ENCODE measurements at regions not wholly inside any gene's neighbourhood (a gene's known extent, or its start where the extent isn't known, plus 50 kb on each side); places are given as distances from the start of the nearest gene placed in this dataset.

DNA sequence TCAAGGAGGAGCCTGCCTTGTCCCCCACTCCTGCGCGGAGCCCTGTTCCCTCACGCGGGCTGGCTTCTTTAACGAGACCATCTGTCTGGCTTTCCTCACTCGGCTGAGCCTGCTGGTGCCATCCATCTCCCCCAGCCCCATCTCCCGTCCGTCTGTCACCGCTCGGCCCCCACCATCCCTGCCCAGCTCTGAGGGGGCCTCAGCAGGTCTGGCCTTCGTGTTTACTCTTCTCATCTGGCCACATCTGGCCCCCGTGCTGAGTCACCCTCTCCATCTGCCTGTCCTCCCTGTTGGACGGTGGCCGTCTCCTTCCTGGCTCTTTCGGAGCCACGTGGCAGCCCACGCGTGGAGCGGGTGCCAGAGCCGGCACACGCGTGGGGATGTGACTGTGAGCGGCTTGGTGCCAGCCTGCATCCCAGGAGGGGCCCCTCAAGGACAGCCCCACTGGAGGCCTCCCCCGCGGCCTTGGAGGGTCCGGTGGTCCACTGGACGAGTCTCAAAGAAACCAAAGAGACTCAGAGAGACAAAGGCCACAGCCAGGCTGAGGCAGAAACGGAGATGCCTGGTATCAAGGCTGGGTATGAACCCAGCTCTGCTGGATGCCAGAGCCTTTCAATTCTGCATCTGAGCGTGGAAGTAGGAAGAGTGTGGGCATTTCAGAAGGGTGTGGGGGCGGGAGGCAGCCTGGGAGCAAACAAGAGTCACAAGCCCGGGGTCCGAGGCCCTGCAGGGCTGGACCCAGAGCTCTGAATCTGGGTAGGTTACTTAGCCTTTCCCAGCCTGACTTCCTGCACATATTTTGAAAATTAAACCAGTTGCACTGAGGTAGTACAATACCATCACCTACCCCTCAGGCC, 76.7 kb upstream of the UNC5A start:
- DNase-seq (ENCODE audit: low spot score): no peak

DNA sequence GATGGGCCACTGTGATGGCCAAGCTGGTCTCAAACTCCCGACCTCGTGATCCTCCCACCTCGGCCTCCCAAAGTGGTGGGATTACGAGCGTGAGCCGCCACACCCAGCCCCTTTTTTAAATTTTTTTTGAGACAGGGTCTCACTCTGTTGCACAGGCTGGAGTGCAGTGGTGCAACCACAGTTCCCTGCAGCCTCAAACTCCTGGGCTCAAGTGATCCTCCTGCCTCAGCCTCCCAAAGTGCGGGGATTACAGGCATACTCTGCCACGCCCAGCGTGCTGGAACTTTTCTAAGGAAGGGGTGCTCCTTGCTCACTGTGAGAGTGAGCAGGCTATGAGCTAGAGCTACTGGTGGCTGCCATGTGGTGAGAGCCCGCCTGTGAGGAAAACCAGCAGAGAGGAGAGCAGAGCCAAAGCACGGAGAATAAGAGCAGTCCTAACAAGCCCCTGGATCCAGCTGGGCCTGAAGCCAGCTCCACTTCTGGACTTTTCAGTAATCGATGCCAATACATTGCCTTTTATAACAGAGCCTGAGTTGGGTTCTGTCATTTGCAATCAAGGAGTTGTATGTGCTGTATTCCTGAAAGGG, 75.5 kb upstream of the UNC5A start:
- DNase-seq (ENCODE audit: low spot score): no peak

- no peak for DNase-seq (ENCODE audit: low spot score)
Measured at GRCh38 chr5:176735383-176736265, 74.7 kb upstream of the UNC5A start.

DNA sequence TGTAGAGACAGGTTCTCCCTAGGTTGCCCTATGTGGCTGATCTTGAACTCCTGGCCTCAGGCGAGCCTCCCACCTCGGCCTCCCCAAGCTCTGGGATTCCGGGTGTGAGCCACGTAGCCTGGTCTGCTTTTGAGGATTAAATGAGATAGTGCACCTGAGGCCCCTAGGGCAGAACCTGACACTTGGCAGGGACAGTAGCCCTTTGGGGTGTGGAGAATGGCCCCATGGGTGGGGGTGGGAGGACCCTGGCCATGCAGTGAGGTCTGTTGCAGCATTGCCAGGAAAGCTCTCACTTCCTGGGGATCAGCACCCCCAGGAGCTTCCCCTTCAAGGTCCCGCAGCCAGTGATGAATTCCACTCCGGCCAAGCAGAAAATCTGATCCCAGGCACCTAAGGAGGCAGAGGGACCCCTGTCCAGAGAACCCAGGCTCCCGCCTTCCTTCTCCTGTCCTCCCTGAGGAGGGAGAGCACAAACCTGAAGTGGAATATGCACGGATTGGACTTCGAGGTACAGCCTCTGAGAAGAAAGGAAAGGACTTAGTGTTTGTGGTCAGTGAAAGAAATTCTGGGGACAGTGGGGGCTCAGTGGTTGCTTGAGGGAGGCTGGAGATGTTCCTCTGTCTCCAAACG, 73.9 kb upstream of the UNC5A start:
- no peak for DNase-seq (ENCODE audit: low spot score)

DNA sequence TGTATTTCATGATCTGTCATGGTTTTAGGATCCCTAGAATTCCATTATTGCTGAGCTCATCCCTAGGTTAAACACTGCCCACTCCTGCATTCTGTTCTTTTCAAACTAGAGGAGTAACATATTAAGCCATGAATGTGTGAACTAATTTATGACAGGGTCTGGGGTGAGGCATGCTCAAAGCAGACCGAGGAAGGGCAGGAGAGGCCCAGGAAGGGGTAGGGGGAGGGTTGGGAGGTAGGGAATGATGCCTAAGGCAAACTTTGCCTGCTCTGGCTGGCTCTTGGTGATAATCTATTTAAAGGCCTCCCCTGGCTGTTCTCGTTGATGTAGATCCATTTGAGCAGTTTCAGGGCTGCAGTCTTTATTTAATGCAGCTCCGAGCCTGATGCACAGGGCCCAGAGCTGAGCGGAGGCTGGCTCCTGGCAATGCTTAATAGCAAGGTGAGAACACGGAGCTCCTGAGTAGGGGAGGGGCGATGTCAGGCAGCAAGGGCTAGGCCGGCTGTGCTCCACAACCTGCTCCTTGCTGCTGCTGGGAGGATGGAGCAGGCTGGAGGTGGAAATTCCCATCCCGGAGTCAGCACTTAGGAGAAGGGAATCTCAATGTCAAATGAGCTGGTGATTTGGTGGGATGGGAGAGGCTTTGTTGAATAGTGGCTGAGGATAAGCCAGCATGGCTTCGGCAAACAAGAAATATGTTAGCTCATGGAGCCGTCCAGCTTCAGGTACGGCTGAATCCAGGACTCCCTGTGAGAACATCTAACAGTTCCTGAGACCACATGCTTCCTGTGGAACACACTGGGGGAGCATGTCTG, 73.2 kb upstream of the UNC5A start:
- no peak for DNase-seq (ENCODE audit: low spot score)

DNA sequence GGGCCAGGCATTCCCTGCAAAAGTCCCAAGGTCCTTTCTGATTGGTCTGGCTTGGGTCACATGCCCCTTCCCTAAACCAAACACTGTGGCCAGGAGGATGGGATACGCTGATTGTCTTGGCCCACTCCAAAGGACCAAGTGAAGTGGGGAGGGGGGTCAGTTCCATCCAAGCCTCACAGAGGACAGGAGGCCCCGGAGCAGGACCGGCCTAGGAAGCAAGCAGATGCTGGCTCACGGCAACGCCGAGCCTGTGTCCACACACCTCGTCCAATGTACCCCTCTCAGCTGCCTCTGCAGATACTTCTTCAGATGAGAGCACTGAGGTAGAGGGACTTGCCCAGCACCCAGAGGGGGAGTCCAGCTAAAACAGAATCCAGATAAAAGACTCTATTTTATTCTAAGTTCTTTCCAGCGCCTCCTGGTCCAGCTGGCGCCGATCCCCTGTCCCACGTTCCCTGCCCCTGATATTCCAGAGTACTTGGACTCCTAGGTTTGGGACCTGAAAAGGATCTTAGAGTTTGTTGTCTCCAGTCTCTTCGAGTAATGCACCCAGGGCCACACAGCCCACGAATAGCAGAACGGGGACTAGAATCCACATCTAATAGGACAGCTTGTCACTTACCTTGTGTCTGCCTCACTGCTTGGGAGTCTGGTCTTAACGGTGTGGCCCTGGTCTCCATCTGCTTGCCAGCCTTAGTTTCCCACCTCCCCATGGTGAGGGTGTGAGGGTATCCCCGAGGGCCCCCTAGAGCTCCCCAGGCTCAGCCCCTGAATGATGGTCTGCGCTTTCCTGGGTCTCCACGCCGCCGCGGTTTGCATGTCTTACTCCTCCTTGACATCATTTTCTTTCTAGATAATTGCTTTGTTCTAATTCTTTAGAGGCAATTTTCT, 72.4 kb upstream of the UNC5A start:
- no peak for DNase-seq (ENCODE audit: low spot score)

DNA sequence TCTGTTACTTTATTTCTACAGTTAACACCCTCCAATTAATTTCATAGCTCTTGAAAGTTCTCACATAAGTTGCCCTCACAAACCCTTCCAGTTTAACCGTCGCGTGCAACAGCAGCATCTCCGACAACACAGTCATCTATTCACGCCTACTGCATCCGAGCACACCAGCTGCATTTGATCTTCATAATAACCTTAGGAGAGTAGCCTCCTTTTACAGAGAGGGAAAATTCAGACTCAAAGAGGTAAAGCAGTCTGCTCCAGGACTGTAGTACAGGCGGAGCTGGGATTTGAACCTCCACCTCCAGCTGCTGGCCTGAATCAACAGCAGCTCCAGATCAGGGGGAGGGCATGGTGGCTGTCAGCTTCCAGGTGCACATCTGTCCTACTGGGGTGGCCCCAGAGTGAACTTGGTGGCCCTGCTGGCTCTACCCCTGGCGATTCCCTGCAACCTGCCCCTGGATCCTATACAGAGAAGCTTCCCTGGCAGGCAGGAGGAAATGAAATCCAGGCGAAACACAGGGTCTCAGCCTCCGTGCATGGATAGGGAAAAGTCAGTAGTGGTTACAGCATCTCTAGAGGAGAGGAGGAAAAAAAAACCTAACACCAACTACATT, 71.6 kb upstream of the UNC5A start:
- no peak for DNase-seq (ENCODE audit: low spot score)

DNA sequence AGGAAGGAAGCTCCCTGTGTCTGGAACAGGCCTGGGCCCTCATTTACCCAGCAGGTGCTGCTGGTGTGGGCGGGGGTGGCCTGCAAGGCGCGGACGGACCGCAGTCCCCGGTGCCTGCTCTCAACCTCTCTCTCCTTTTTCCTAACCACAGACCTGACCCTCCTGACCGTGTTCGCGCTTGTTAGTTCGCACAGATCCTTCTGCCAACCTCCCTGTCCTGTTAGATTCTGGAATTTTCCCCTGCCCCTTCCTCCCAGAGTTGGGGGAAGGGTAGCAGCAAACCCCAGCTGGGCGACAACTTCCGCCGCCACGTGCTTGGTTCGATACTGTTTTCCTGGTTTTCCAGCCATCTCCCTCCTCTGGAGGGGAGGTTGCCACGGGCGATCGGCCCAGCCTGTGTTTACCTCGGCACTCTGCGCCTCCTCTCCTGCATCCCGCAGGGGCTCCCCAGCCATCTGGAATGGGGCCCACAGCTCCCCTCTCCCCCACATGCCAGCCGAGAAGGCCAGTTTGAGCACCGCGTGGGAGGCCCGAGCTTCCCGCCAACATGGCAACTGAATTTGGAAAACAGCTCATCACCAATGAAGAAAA, 70.8 kb upstream of the UNC5A start:
- DNase-seq (ENCODE audit: low spot score): no peak

DNA sequence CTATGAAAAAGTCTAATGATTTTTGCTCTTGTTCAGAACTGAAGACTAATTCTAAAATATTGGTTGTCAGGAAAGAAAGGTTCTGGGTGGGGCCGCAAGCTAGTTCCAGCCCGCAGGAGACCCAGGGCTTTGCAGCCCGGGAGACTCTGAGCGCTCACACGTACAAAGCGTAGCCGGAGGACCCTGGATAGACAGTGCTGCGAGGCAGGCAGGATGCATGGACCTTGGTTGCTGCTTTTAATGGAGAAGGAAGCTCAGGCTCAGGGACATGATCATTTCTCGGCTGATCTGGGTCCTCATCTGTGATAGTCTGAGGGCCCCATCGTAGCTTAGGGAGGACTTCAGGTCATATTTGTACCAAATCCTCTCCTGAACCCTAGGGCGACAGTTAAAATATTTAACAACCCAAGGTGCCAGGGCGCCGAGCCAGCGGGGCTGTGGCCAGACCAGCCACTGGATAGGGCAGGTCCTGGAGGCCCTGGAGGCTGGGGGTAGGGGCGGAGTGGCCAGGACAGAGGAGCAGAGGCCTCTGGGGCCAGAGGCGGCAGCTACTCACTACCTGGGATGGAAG, 70.1 kb upstream of the UNC5A start:
- no peak for DNase-seq (ENCODE audit: low spot score)

DNA sequence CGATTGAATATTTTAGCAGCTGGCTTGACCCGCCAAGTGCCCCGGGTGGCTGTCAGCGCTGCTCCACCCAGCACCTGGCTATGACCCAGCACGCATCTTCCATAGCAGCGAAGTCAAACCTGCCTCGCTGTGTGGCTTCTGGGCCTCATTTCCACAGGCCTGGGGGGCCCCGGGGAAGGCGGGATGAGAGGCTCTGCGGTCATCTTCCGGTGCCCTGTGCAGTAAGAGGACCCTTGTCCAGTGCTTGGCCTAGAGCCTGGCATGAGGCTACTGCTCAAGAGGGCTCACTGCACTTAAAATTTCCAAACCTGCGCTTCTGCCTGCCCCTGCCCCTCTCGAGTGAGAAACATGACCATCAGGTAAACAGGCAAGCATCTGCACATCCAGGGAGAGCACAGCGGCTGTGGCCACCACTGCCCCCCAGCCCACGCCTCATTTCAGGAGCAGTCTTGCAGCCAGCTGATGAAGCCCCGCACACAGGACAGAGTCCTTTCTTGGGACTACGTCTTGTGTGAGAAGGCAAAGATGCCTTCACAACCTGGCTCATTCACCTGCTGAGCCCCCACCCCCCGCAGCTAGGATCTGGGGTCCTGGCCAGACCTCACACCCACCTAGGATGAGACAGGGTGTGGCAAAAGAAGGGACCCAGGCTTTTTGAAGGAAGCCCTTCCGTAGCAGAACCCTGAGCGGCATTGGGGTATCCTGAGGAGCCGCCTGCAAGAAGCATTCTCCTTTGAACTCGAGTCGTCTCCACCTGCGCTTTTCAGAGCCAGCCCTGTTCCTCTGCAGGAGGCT, 69.5 kb upstream of the UNC5A start:
- no peak for DNase-seq (ENCODE audit: low spot score)

- DNase-seq (ENCODE audit: low spot score): no peak
Measured at GRCh38 chr5:176741561-176742211, 68.7 kb upstream of the UNC5A start.

GRCh38 chr5:176742246-176743105, 67.9 kb upstream of the UNC5A start:
- DNase-seq (ENCODE audit: low spot score): no peak

DNA sequence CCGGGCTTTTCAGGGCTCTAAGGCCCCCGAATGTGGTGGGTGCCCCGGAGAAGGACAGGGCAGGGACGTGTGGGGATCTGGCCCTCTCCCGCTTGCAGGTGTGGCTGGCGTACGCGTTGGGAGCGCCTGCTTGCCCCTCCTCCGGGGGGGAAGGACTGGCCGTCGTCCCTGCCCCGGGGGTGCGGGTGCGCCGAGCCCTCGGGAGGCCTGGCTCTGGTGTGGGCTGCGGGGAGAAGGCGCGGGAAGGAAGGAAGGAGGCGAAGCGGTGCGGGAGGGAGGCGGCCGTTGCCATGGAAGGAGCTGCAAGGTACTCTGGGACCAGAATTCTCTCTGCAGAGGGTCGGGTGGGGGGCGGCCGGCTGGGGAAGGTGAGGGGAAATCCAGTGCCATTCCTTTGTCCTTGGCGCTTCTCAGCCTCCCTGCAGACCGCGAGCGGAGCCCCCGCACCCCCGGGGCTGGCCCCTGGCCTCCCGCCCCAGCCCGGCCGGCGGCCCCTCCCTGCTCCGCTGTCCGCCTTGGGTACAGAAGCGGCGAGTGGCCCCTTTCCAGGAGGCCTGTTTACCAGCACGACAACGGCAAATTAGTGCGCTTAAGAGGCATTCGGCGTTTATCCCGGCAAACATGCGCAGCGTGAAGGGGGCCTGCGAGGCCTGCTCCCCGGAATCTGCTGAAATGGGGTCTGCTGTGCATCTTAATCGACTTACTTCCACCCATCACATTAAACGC, 67.1 kb upstream of the UNC5A start:
- no peak for DNase-seq (ENCODE audit: low spot score)

DNA sequence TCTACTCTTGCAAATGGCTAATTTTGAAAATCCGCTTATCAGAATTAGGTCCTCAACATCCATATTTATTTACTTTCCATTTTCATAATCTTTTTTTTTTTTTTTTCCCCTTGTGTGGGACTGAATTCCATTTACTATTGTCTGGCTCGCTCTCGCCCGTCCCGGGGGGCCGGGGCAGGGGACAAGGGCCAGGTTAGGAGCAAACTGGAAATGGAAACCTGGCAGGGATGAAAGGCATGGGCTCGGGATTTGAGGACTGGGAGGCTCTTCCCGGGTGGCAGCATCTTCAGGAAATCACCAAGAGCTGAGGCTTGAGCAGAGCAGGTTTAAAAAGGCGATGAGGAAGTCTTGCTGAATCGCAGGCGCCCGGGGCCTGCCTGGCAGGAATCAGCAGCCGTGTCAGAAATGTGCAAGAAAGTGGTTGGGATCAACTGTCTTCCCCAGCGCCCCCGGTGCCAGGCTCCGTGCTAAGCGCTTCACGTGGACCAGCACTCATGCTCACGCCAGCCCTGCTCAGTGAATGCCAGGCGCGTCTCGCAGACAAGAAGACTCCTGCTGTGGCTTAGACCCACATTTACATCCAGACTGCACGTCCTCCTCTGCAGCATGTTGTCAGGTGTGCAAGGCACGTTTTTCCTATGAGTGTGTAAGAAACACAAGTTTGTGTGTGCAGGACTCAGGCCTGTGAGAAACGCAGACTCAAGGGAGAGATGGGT, 66.3 kb upstream of the UNC5A start:
- no peak for DNase-seq (ENCODE audit: low spot score)

DNA sequence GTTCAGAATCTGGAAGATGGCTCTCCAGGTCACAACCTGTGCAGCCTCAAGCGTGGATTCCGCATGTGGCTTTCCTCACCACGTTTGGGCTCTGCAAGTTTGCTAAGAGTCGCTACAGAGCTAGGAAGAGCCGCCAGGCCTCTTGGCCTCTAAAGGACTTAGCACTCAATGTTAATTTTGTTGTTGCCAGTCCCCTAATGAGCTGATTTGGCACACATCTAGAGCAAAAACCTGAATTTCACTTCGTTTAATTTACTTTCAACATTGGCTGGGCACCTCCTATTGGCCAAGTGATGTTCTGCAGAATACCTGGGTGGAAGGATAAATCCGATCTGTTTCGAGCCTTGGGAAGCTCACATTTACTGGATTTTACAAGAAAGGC, 65.8 kb upstream of the UNC5A start:
- DNase-seq (ENCODE audit: low spot score): no peak

- no peak for DNase-seq (ENCODE audit: low spot score)
Measured at GRCh38 chr5:176747670-176748072, 62.7 kb upstream of the UNC5A start.
